ENCODE measurements at regions not wholly inside any gene's neighbourhood (a gene's known extent, or its start where the extent isn't known, plus 50 kb on each side); places are given as distances from the start of the nearest gene placed in this dataset.

GRCh38 chr18:42620657-42621056 lies 494.8 kb downstream of the RIT2 start:
- intact Hi-C loops (cut with micrococcal nuclease), result no loop called here
- no peak for TF ChIP-seq CTCF (IDR thresholded peaks at IDR 0.05; ENCODE audit: unreplicated experiment)
- BruUV-seq (replicated peaks), result no TSS peak
- POLR2A ChIA-PET, result no interaction called here
- Mint-ChIP-seq H3K27me3 (ENCODE audit: insufficient read depth, unreplicated experiment) (peaks cover 11% of the 10 kb centered on the region), H3K9me3 (ENCODE audit: unreplicated experiment) (peaks cover 8% of the 10 kb centered on the region), H3K36me3 (ENCODE audit: insufficient read depth, unreplicated experiment) (no peaks in the 10 kb centered on the region), H3K4me3 (ENCODE audit: unreplicated experiment) (no peak overlapping the region), H3K27ac (ENCODE audit: low read depth, unreplicated experiment) (no peak overlapping the region), H3K4me1 (ENCODE audit: insufficient read depth, unreplicated experiment) (no peaks in the 10 kb centered on the region)
- DNase-seq (ENCODE audit: unreplicated experiment), result no peak
- CTCF ChIA-PET, result interaction anchor here (1.9 kb wide), 1 partner anchor 25 kb away, joined by 8 read pairs; no protein-coding TSS in a partner anchor

GRCh38 chr18:42623935-42624334 lies 491.6 kb downstream of the RIT2 start:
- BruUV-seq (replicated peaks), result no TSS peak
- H3K36me3 Mint-ChIP-seq (ENCODE audit: insufficient read depth, unreplicated experiment), result no peaks in the 10 kb centered on the region
- no peak overlapping the region for H3K4me3 Mint-ChIP-seq (ENCODE audit: unreplicated experiment)

GRCh38 chr18:42632801-42633200 lies 482.7 kb downstream of the RIT2 start:
- Mint-ChIP-seq H3K4me1 (ENCODE audit: insufficient read depth, unreplicated experiment) (no peaks in the 10 kb centered on the region), H3K4me3 (ENCODE audit: unreplicated experiment) (no peak overlapping the region), H3K27ac (ENCODE audit: low read depth, unreplicated experiment) (no peak overlapping the region), H3K36me3 (ENCODE audit: insufficient read depth, unreplicated experiment) (no peaks in the 10 kb centered on the region), H3K27me3 (ENCODE audit: insufficient read depth, unreplicated experiment) (no peaks in the 10 kb centered on the region), H3K9me3 (ENCODE audit: unreplicated experiment) (no peaks in the 10 kb centered on the region)
- ChIA-PET POLR2A (no interaction called here), CTCF (interaction anchor here (0.7 kb wide), 1 partner anchor 639 kb away, joined by 3 read pairs; no protein-coding TSS in a partner anchor)
- no peak for DNase-seq (ENCODE audit: unreplicated experiment)
- BruUV-seq (replicated peaks), result no TSS peak
- no peak for TF ChIP-seq CTCF (IDR thresholded peaks at IDR 0.05; ENCODE audit: unreplicated experiment)
- intact Hi-C loops (cut with micrococcal nuclease), result no loop called here

More at GRCh38 chr18:42623935-42624334, 491.6 kb downstream of the RIT2 start:
- intact Hi-C loops (cut with micrococcal nuclease), result no loop called here
- TF ChIP-seq CTCF (IDR thresholded peaks at IDR 0.05; ENCODE audit: unreplicated experiment), result no peak
- no peak for DNase-seq (ENCODE audit: unreplicated experiment)
- Mint-ChIP-seq H3K4me1 (ENCODE audit: insufficient read depth, unreplicated experiment) (no peaks in the 10 kb centered on the region), H3K9me3 (ENCODE audit: unreplicated experiment) (no peaks in the 10 kb centered on the region), H3K27me3 (ENCODE audit: insufficient read depth, unreplicated experiment) (no peaks in the 10 kb centered on the region), H3K27ac (ENCODE audit: low read depth, unreplicated experiment) (no peak overlapping the region)
- POLR2A ChIA-PET, result no interaction called here
- CTCF ChIA-PET, result no interaction called here

- POLR2A ChIA-PET, result interaction anchor here (0.6 kb wide), 1 partner anchor 497 kb away, joined by 3 read pairs; no protein-coding TSS in a partner anchor
- Mint-ChIP-seq H3K4me3 (ENCODE audit: unreplicated experiment) (no peak overlapping the region), H3K4me1 (ENCODE audit: insufficient read depth, unreplicated experiment) (no peaks in the 10 kb centered on the region), H3K9me3 (ENCODE audit: unreplicated experiment) (no peaks in the 10 kb centered on the region), H3K27me3 (ENCODE audit: insufficient read depth, unreplicated experiment) (no peaks in the 10 kb centered on the region), H3K36me3 (ENCODE audit: insufficient read depth, unreplicated experiment) (no peaks in the 10 kb centered on the region), H3K27ac (ENCODE audit: low read depth, unreplicated experiment) (no peak overlapping the region)
- no TSS peak for BruUV-seq (replicated peaks)
- TF ChIP-seq CTCF (IDR thresholded peaks at IDR 0.05; ENCODE audit: unreplicated experiment), result no peak
- CTCF ChIA-PET, result interaction anchor here (0.6 kb wide), 1 partner anchor 226 kb away, joined by 3 read pairs; no protein-coding TSS in a partner anchor
- peak; percentile 16 for DNase-seq (ENCODE audit: unreplicated experiment)
- intact Hi-C loops (cut with micrococcal nuclease), result no loop called here
Measured at GRCh38 chr18:42635378-42636048, 480.0 kb downstream of the RIT2 start.
